GM21619 (cell line): ENCODE measurements at regions not wholly inside any gene's neighbourhood (a gene's known extent, or its start where the extent isn't known, plus 50 kb on each side); places are given as distances from the start of the nearest gene placed in this dataset.

Experiments used
- ATAC-seq: cut with Tn5 transposase; IDR thresholded peaks from one replicate; pipeline ENCODE4 v1.9.1; 2021; ENCODE audit not compliant: unreplicated experiment

GRCh38 chr9:129335464-129336129, 157.5 kb upstream of the IER5L start:
- no peak for ATAC-seq

GRCh38 chr9:129334105-129334935, 156.3 kb upstream of the IER5L start:
- no peak for ATAC-seq

DNA sequence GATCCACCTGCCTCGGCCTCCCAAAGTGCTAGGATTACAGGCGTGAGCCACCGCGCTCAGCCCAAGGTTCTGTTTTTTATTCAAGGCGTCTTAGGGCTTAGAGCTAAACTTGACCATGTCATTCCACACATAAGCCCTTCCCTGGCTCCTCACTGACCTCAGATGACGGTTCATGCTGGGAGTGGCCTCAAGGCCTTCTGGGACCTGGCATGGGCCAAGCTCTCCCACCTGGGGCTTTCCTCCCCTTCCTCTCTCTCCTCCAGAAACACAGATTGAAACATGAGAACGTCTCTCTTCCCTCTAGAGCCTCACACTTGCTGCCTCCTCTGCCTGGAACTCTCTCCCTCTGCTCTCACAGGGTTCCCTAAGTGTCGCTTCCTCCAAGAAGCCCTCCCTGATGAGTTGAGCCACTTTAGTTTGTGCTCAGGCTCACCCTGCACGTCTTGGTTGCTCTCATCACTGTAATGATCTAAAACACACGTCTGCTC, 155.6 kb upstream of the IER5L start:
- no peak for ATAC-seq

- ATAC-seq = no peak
These were observed 154.5 kb upstream of the IER5L start for GRCh38 chr9:129332581-129332980.

- no peak for ATAC-seq
These were observed 153.9 kb upstream of the IER5L start for GRCh38 chr9:129331772-129332500.

GRCh38 chr9:129331493-129331765, 153.4 kb upstream of the IER5L start:
- no peak for ATAC-seq

DNA sequence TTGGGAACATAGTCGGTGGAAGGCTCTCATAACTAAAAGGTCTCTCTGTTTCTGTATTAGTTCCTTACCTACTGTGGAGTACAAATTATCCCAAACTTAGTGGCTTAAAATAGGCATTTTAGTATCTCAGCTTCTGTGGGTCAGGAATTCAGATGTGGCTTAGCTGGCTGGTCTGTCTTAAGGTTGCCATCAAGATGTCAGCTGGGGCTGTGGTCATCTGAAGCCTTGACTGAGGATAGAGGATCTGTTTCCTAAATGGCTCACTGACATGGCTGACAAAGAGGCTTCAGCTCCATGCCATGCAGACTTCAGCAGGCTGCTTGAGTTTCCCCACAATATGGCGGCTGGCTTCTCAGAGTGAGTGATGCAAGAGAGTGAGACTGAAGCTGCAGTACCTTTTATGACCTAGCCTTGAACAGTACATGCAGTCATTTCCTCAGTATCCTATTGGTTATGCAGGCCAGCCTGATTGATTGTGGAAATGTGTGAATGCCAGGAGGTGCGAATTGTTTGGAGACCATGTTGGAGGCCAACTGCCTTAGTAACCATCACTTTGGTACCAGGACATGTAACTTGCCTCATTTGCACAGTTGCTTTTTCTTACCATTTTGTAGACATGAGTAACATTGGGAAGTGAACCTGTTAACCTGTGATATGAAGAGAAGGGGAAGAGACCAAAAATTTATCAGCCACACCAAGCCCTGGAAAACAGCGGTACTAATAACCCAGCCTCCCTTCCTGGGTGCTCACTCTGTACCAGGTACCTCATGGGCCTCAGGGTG, 152.8 kb upstream of the IER5L start:
- ATAC-seq = no peak

DNA sequence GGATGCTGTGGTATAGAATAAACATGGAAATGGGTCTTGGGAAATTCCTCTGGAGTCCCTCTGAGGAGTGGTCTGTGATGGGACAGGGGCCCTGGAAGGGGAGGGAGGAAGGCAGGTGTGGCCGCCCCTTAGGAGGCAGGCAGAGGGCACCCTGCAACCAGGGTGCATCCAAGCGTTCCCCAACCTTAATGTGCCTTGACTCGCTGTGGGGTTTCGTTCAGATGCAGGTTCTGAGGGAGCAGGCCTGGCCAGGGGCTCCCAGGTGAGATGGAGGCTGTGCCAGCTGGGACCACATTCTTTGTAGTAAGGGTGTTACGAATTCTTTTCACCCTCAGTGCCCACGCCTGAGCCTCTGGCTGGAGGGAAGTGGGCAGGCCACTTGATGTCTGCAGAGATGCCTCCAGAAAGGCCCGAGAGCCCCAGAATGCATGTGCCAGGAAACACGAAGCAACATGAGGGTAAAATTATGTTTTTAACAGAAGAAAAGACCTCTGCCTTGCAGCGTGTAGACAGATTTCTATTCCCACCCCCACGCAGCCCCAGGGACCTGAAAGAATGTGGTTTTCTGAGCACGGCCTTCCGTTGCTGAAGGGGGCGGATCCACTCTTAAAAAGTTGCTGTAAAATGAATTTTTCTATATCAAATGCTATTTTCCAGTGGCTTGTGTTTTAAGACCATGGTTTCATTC, 150.4 kb upstream of the IER5L start:
- ATAC-seq = no peak

DNA sequence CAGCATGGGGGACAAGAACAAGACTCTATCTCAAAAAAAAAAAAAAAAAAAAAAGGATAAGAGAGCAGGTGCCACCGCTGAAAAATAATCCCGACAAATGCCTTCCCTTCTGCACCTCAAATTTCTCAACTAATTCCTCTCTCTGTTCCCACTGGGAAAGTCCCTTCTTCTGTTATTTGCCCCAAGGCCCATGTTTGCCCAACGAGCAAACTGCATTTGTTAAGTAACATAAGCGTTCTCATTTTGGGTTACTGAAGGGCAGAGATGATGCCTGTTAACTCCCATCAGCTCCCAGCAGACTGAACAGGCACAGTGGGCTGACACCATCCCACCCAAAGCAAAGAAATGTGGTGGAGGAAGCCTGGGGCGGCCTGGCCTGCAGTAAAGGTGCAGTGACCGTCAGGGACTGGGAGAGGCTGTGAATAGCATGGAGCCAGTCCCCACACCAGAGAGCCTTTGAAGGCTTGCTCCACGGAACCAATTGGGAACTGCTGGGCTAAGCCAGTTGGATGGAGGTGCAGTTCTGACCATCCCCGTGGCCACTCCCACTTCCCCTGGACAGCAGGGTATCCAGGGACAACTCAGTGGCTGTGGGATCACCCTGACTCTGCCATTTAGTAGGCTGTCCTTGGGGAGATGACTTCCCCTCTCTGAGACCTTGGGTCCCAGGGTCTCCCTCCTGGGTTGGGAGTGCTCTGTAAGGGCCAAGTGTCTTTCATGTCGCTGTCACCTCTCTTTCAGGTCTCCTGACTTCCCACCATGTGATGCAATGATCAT, 149.7 kb upstream of the IER5L start:
- no peak for ATAC-seq

- no peak for ATAC-seq
These were observed 148.3 kb upstream of the IER5L start for GRCh38 chr9:129326061-129327005.

- no peak for ATAC-seq
These were observed 146.9 kb upstream of the IER5L start for GRCh38 chr9:129324808-129325502.

GRCh38 chr9:129323999-129324553, 146.0 kb upstream of the IER5L start:
- no peak for ATAC-seq

- no peak for ATAC-seq
These were observed 145.4 kb upstream of the IER5L start for GRCh38 chr9:129323376-129323998.

DNA sequence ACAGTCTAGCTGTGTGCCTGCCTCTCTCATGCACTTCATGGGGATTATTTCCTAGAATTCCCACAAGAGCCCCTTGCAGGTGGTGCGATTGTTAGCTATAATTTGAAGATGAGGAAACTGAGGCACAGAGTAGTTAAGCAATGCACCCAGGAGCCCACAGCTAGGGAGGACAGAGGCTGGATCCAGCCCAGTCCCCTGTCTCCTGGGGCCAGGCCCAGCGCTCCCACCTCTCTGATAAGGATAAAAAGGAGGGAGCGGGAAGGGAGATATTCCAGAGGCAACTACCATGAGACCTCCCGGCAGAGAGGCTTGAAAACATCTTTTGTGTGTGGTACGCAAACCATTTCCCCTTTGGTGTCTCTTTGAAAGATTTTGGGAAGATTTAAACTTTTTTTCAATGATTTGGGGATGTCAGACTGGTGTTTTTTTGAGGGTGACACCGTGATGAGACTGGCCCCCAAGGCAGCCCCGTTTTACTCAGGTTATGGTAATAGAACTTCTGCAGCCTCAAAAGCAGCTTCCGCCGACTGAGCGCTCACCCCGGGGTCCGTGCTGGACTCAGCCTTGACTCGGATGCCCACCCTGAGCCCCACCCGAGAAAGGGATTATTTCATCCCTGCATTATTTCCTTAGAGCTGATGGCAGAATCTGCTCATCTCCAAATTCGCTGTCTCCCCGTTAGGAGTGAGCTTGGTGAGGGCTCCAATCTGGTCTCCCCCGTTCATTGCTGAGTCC, 144.7 kb upstream of the IER5L start:
- ATAC-seq = no peak

DNA sequence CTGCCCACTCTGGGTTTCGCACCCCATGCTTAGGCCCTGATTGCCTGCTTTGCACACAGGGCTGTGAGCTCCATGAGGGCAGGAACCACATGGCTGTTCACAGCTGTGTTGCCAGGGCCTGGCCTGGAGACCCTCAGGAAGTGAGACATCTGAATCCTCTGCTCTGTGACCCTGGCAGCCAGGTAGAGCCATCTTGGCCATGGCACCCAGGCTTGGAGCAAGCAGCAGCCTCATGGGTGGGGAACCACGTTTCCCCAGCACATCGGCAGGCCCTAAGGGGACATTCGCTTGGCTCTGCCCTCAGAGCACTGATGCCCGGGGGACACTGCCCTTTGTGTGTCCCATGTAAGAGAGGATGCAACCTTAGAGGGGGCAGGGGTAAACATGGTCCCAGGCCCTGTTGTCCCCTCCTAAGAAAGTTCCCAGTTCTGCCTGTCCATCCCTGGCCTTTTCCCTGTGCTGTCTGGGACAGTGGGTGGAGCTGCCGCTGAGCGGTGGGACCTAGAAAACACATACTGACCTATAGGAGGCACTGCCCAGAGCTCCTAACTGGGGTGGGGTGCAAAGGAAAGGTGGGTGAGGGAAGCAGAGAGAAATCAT, 144.1 kb upstream of the IER5L start:
- no peak for ATAC-seq

GRCh38 chr9:129321286-129322021, 143.4 kb upstream of the IER5L start:
- ATAC-seq = no peak
